Uterus (tissue), 3 donors: ENCODE measurements at regions not wholly inside any gene's neighbourhood (a gene's known extent, or its start where the extent isn't known, plus 50 kb on each side); places are given as distances from the start of the nearest gene placed in this dataset.

Experiments used
- DNase-seq, 2 donors: peaks; one replicate each; pipeline ENCODE4 v3.0.0-alpha.2; 2019 to 2020
- H3K27ac ChIP-seq, 2 donors: fragments of 200-600 bp; sonication (generic); 1 replicate in 1 of 2; 2 replicates in 1 of 2; pipeline ENCODE4 v1.5.1; 2016 to 2018
- H3K27me3 ChIP-seq, 2 donors: fragments of 200-600 bp; sonication (generic); one replicate each; pipeline ENCODE4 v1.5.1; 2018 to 2019; ENCODE audit warnings: control low read depth in 1 of 2
- H3K36me3 ChIP-seq, 2 donors: fragments of 200-600 bp; sonication (generic); one replicate each; pipeline ENCODE4 v1.5.1; 2019; ENCODE audit warnings: control low read depth in 1 of 2
- H3K4me1 ChIP-seq, 2 donors: fragments of 200-600 bp; sonication (generic); one replicate each; pipeline ENCODE4 v1.5.1; 2018 to 2019; ENCODE audit warnings: control low read depth in 1 of 2
- H3K4me3 ChIP-seq, 2 donors: fragments of 200-600 bp; sonication (generic); 1 replicate in 1 of 2; 2 replicates in 1 of 2; pipeline ENCODE4 v1.5.1; 2018 to 2019; ENCODE audit warnings: mild to moderate bottlenecking in 1 of 2
- H3K9me3 ChIP-seq, 2 donors: fragments of 200-600 bp; sonication (generic); one replicate each; pipeline ENCODE4 v1.5.1; 2019; ENCODE audit warnings: control low read depth in 1 of 2
- POLR2A ChIP-seq, 2 donors: fragments of 450-650 bp; IDR thresholded peaks; one replicate each; pipeline ENCODE4 v1.6.1; 2016; ENCODE audit warnings: antibody characterized with exemption in 2 of 2, mild to moderate bottlenecking in 1 of 2, moderate library complexity in 1 of 2
- intact Hi-C: fragments of 100-400 bp; cut with DNase I; formaldehyde crosslinking; loops from one replicate; pipeline ENCODE4 v1.15.1; 2023; ENCODE audit warnings: low total_unique reads
- TF ChIP-seq, protein P1 (sequence below), 4 experiments: fragments of 200-600 bp in 2 of 4; fragments of 450-650 bp in 2 of 4; sonication (generic) in 2 of 4; IDR thresholded peaks; one replicate each; pipeline ENCODE4 v1.5.1; 2016 to 2019; ENCODE audit warnings: antibody characterized with exemption in 4 of 4, mild to moderate bottlenecking in 2 of 4, moderate library complexity in 1 of 4
- donor health status: DM: yes; HTN: yes; CAD: no.

DNA sequence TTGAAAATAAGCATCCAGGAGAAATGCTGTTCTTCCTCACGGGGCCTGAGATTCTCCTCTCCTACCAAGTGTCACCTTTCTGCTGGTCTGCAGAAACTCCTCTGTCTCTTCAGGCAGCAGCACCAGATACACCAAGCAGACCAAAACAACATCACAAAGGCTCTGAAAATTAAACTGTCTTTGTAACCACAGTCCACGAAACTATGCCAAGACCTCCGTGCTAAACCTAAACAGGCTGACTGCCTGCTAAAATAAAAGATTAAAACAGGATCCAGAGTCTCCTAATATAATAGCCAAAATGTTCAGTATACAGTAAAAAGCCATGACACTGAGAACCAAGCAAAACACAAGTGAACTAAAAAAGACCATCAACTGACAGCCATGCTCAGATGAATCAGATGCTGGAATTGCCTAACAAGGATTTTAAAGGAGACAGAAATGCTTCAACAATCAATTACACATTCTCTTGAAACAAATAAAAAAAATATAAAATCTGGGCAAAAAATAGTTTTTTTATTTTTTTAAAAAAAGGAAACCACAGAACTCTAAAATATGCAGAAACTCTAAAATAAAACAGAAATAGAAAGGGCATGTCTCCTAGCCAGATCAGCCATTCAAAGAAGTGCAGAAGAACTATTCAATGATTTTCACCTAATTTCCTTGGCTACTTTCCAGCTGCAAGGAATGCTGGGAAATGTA is 50.3 kb upstream of the TOX3 start:
- Histone ChIP-seq H3K27me3 (no peaks in the 10 kb centered on the region), H3K9me3 (no peaks in the 10 kb centered on the region), H3K4me3 (no peak overlapping the region), H3K27ac (no peak overlapping the region), H3K36me3 (no peaks in the 10 kb centered on the region), H3K4me1 (no peaks in the 10 kb centered on the region)
- DNase-seq, result no peak
- TF ChIP-seq, protein P1, sequence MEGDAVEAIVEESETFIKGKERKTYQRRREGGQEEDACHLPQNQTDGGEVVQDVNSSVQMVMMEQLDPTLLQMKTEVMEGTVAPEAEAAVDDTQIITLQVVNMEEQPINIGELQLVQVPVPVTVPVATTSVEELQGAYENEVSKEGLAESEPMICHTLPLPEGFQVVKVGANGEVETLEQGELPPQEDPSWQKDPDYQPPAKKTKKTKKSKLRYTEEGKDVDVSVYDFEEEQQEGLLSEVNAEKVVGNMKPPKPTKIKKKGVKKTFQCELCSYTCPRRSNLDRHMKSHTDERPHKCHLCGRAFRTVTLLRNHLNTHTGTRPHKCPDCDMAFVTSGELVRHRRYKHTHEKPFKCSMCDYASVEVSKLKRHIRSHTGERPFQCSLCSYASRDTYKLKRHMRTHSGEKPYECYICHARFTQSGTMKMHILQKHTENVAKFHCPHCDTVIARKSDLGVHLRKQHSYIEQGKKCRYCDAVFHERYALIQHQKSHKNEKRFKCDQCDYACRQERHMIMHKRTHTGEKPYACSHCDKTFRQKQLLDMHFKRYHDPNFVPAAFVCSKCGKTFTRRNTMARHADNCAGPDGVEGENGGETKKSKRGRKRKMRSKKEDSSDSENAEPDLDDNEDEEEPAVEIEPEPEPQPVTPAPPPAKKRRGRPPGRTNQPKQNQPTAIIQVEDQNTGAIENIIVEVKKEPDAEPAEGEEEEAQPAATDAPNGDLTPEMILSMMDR (IDR thresholded peaks at IDR 0.05), result no peak
- no peak for TF ChIP-seq POLR2A (IDR thresholded peaks at IDR 0.05)
- intact Hi-C loops, result no loop called here
